ENCODE measurements at regions not wholly inside any gene's neighbourhood (a gene's known extent, or its start where the extent isn't known, plus 50 kb on each side); places are given as distances from the start of the nearest gene placed in this dataset.
A peak's percentile ranks its signal among the peaks of the same experiment; 100 is the strongest.

- TF ChIP-seq, protein P1, sequence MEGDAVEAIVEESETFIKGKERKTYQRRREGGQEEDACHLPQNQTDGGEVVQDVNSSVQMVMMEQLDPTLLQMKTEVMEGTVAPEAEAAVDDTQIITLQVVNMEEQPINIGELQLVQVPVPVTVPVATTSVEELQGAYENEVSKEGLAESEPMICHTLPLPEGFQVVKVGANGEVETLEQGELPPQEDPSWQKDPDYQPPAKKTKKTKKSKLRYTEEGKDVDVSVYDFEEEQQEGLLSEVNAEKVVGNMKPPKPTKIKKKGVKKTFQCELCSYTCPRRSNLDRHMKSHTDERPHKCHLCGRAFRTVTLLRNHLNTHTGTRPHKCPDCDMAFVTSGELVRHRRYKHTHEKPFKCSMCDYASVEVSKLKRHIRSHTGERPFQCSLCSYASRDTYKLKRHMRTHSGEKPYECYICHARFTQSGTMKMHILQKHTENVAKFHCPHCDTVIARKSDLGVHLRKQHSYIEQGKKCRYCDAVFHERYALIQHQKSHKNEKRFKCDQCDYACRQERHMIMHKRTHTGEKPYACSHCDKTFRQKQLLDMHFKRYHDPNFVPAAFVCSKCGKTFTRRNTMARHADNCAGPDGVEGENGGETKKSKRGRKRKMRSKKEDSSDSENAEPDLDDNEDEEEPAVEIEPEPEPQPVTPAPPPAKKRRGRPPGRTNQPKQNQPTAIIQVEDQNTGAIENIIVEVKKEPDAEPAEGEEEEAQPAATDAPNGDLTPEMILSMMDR (IDR thresholded peaks at IDR 0.05), result no peak
- TF ChIP-seq POLR2A (IDR thresholded peaks at IDR 0.05), result peak in 1 of 2 donors; percentile 57
Measured at GRCh38 chr7:130886438-130887135, 152.6 kb upstream of the KLF14 start.
